HG02885 (cell line): ENCODE measurements at regions not wholly inside any gene's neighbourhood (a gene's known extent, or its start where the extent isn't known, plus 50 kb on each side); places are given as distances from the start of the nearest gene placed in this dataset.

Experiments used
- ATAC-seq: cut with Tn5 transposase; IDR thresholded peaks from one replicate; pipeline ENCODE4 v1.9.1; 2021; ENCODE audit warnings: mild to moderate bottlenecking; ENCODE audit not compliant: unreplicated experiment, poor library complexity

DNA sequence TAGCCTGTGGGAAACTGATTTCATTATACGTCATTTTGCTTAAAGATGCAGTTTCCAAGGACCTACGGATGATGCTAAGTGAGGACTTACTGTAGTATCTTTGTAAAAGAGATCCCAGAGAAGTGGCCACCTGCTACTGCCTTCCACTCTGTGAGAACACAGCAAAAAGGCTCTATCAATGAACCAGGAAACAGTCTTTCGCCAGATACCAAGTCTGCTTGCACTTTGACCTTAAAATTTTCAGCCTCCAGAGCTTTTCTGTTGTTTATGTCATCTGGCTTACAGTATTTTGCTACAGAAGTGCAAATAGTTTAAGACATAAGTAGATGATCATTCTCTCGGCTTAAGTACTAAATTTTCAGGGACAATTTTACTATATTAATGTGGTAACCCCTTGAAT is 847.9 kb upstream of the CHAC2 start:
- ATAC-seq, result no peak

DNA sequence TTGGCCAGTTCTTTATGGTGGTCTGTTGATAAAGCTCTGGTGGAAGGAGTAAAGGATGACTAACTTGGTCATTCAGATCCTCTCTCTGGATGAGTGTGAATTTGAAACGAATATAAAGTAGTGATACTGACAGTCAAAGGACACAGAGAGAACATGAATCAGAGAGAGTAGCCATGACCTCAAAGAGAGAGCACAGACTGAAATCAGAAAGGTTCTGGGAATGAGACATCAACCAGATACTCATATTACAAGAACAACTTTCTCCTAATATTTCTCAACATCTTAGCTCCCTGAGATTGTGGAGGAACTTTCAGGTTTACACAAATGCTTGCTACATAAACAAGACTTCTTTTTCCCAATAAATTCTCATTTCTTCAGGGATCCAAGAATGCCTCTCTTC is 849.1 kb upstream of the CHAC2 start:
- no peak for ATAC-seq

DNA sequence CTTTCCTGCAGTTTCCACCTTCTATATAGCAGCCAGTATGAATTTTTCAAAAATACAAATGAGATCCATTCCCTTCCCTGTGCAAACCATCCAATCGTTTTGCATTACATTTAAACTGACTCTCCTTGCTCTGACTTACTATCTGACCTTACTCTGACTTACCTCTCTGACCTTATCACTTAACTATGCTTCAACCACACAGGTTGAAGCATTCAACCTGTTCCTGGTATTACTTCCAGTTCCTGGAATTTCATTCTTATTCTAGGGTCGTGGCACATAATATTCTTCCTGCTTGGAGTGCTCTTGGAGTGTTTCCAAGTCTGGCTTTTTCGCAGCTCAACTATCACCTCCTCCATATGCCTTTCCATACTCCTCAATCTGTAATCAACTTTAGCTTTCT is 850.6 kb upstream of the CHAC2 start:
- ATAC-seq, result no peak

DNA sequence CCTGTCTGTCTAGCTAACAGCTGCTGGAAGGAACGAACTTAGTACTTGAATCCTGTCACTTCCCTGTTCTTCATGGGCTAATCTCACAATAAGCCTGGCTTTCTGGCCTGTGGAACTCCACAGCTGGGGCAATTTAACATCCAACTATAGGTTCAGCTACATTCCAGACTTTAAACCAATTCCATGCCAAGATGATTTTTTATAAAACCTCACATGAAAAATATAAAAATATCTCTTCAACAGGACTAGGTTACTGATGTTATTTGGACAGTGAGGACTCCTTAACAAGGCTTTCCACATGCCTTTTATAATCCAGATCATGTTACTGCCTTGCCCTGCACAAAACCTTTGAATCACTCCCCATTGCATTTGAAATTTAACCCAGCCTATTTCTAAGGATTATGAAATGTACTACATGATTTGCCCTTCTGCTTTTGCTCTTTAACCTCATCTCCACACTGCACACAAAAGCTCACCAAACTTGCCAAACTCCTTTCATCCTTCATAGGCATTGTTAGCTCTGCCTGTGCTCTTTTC is 863.2 kb upstream of the CHAC2 start:
- no peak for ATAC-seq

DNA sequence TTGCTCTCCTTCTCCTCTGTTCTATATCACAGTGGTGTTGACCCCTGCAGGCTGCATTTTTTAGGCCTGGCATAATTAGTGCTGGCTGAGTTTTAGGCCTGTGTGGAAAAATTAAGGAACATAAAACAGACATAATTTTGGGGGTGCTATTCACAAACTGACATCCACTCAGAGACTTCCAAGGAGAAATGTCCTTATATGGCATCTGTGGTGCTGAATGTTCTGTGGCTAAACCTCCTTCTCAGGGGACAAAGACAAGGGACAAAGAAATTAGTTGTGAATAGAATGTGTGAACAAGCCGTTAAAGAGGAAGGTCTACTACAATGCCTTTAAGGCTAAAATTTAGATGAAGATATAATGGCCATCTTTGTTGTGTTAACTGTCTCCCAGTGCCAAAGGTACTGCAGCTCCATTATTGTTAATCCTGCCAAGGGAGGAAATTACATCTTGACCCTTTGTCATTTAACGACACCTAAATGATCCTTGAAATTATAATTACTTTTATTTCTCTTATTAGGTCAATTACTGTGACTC is 870.0 kb upstream of the CHAC2 start:
- no peak for ATAC-seq

DNA sequence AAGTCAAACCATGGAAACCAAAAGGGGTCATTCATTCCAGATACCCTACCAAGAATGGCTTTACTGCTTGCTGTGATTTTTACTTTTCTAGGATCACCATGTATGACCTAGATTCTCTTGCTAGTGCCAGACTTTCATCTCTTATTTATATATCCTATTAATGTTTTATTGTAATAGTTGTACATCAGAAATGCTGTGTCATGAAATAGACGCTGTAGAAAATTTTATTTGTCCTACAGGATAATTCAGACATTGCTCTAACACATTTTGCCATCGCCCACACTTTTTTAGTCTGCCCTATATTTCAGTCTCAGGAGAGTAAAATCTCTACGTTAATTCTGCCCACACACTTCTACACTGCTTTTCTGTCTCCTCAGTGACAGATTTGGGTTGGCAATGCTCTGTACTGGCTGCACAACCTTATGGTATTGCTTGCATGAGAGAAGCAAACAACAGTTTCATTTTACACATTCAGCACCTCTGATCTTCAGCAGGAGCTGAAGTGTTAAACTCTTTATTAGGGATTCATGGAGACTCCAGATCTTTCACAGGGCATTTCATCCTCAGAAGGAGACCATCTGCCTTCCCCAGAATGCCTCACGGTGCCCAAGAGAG is 871.8 kb upstream of the CHAC2 start:
- ATAC-seq, result no peak

DNA sequence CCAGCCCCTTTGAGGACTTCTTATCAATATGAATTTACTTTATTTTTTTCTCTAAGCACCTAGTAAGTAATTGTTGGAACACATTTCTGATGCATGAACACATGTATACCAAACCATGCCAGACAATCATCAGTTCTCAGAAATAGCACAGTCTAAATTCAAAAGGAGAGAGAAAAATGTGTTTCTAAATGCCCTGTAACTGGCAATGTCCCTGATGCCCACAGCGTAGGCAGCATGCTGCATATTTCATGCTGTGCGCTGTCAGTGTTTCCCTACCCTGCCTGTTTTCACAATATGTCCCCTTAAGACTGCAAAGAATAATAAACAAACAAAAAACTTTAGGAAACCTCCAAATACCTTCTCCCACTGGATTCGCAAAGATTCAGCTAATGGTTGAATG is 881.0 kb upstream of the CHAC2 start:
- no peak for ATAC-seq

DNA sequence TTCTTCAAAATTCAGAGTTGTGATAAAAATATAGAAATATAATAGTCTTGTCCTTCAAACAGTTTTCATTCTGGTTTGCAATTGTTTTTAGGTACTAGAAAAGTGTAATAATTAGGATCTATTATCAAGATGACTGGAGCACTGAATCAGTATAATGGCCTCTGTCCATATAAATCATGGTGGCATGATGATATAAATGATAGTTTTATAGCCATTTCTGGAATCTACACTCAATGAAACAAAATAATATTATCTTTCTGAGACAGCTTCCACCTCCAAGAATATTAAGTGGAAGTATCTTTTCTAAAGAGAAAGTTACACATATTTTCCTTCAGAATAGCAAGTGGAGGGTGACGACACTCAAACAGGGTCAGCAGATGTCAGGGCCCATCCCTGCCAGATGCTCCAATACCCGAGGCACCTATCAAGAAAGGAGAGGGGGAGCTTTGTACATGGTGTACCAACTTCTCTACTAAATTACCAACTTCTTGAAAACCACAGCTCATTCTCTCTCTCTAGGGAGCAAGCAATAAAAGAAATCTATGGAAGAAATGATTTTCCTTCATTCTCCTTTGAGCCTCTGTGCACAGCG is 882.7 kb upstream of the CHAC2 start:
- ATAC-seq, result no peak

DNA sequence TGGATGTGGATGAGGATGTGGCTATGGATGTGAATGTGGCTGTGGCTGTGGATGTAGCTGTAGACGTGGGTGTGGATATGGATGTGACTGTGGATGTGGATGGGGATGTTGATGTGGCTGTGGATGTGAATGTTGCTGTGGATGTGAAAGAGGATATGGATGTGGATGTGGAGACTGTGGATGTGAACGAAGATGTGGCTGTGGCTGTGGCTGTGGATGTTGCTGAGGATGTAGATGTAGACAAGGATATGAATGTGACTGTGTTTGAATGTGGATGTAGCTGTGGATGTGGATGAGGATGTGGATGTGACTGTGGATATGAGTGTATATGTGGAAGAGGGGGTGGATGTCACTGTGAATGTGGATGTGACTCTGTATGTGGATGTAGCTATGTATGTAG is 884.6 kb upstream of the CHAC2 start:
- no peak for ATAC-seq

DNA sequence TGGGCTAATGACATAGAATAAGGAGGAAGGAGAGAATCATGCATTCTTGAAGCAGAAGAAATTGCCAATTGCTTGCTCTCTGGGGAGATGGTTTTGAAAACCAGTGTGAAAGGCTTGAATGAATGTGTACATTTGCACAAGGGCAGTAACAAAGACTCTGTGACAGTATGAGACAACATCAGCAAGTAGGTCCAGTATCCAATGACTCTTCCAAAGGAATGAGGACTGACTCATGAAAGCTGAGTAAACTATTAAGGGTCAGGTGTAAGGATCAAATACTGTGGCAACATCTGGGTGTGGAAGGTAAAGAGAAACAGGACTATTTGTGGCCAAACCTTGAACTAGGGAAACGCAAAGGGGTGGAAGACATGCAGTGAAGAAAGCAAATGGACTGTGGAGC is 886.0 kb upstream of the CHAC2 start:
- ATAC-seq, result no peak

DNA sequence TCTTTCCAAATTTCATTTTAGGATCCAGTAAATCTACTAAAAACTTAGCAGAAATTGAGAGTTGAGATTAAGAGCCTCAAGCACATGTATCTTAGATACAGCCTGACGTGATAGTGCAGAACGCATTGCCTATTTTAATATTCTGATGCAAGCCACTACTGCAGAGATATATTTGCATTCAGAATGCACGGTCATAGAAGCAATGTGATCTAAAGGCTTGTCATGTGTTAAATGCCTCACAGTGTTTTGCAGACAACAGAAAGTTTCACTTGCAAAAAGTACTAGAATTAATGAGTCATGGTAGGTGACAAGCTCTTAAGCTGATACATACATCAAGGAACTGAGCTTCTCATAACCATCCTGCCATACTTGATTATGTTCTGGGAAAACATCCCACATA is 886.7 kb upstream of the CHAC2 start:
- no peak for ATAC-seq

DNA sequence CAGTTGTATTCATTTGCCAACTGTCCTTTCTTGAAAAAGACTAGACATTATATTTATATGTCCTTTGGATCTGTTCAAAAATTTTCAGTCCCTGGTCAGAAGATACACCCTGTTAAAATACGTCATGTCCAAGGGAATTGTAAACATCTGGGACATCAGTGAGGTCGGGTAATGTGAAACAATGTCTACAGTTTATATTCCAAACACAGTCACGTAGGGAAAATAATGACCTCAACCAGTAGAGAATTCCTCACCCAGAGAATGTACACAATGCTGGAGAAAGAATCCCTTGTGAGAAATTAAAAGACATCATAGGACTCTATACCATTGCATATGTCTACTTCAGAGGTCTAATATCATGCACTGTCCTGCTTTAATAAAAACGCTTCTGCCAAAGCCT is 888.0 kb upstream of the CHAC2 start:
- no peak for ATAC-seq

DNA sequence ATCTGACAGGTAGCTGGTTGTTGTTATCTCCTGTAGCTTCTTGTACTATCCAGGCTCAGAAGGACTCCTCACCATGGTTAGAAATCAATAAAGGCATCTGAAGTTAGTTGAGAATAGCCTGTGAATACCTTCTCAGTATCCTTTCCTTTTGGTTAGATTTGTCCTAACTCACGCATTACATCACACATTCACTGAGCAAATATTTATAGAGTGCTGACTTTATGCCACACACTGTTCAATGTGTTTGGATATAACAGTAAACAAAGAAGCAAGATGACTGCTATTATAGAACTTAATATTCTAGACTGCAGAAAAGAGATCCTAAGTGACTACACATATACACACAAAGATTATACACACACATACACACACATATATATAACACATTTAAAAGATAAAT is 889.9 kb upstream of the CHAC2 start:
- no peak for ATAC-seq

DNA sequence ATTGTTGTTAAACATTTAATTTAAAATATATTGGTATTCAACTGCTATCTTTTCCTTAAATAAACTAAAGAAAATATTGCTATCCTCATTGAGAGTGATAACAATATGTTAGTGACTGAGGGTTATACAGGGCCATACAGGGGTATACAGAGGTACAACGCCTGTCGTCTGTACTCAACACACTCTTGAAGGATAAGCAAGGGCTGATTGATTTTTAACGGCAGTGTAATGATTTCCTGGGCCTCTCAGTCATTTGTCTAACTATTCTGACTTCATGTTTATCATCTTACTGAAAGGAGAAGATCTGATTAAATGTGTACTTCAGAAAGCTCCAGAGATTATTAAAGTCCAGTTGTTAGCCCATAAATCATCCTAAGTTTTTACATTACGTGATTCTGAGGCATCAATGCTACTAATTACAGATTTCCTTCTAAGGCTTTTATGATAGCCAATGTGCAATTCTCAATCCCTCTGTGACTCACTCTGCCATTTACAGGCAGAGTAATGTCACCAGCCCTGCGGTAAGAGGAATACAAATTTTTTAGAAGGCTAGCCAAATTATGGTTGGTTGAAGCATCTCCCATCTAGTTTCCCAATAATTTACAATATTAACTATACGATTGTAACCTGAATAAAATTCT is 893.0 kb upstream of the CHAC2 start:
- no peak for ATAC-seq

DNA sequence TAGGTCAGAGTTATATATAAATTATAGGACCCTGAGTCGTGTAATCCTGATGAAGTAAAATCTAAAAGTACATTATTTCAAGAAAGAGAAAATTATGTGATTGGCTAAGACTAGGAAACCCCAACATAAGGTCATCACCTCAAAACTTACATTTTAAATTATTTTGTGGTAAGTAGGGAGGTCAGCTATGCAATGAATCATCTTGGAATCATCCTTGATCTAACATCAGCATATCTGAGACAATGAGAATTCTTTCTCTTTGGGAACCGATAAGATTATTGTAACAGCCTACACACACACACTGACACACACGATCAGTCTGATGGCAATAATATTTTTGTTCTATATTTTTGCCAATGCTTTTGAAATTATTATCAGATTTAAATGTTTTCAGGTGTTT is 904.8 kb upstream of the CHAC2 start:
- no peak for ATAC-seq

DNA sequence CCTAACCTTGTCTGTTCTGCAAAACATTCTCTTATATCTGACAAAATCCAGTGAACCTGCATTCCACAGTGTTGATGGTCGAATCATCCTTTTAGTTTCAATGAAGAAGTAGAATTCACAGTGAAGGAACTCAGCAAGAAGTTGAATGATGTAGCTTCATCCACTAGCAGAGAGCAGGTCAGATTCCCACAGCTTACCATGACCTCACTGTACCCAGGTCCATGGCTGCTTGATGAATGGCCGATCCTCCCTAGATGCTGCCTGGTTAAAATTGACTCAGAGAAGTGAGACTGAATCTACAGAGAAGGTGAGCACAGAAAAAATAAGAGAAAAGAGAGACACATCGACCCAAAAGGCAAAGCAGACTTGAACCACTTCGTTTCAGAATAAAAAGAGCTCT is 906.0 kb upstream of the CHAC2 start:
- no peak for ATAC-seq

DNA sequence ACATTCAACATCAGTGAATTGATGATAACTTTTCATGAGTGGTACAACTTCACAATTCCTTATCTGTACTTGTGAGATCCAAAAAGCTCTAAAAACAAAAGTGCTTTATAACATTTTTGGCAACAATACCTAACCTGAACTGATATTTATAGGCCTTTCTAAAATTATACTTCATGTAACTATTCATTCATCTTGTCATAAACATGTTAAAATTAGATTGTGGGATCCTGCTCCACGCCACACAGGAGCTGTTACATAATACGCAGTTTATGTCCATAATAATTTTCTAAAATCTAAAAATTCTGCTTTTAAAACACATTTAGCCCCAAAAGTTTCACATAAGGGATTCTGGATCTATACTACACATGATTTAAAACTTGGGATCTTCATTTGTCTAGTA is 908.5 kb upstream of the CHAC2 start:
- no peak for ATAC-seq

DNA sequence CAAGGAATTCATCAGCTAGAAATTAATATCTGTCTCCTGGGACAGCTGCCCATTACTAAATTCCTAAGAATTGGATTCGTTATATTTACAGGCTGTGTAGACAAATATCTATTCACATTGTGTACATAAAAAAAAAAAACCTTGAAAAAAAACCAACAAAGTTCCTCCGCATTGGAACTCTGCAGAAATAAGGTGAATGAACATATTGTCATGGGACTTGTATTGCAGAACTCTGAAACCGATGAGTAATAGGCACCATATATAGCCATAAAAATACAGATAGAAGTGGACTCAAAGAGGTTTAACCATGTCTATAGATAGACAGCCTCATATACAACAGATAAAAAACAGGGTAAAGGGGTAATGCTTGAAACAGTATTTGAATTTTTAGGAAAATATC is 909.9 kb upstream of the CHAC2 start:
- no peak for ATAC-seq

DNA sequence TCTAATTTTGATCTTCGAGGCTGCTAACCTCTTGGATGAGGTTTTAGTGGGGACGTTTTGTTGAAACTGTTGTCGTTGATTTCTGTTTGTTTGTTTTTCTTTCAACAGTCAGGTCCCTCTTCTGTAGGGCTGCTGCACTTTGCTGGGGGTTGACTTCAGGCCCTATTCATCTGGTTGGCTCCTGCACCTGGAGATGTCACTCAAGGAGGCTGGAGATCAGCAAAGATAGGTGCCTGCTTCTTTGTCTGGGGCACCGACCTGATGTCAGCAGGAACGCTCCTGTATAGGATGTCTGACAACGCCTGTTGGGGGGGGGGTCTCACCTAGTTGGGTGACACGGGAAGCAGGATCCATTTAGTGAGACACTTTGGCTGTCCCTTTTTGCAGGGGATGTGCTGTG is 915.6 kb upstream of the CHAC2 start:
- ATAC-seq, result no peak

DNA sequence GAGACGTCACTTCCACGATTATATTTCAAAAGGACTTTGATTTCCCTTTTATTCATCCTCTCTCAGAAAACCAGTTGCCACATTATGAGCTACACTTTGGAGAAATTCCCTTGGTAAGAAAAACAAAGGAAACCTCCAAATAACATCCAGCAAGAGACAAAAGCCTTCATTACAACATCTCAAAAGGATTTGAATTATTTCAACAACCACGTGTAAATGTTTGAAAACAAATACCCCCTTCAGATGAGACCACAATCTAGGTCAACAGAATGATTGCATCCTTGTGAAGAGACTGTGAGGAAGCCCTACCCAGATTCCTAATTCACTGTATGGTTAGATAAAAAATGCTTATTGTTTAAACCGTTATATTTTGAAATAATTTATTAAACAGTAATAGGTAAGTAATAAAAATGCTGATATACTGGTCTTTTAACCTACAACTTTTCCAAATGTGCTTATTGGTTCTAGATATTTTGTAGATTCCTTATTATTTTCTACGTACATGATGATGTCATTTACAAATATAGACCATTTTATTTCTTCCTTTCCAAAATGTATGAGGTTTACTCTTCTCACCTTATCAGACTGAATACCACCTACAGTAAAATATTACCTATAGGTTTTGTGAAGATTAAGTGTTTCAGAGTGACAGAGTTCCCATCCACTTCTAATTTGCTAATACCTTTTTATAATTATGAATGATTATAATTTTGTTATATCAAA is 922.7 kb upstream of the CHAC2 start:
- ATAC-seq, result no peak

DNA sequence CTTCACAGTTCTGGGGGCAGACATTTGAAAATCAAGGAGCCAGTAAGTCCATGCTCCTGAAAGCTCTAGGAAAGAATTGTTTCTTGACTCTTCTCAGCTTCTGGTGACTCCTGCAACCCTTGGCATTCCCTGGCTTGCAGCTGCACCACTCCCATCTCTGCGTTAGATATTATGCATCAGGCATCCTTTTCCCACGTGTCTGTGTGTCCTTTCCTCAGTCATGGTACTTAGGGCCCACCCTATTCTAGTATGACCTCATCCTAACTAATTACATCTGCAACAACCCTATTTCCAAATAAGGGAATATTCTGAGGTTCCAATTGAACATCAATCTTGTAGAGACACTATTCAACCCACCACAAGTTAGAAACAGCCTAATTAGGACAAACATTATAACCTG is 931.7 kb upstream of the CHAC2 start:
- no peak for ATAC-seq
